ENCODE measurements at regions not wholly inside any gene's neighbourhood (a gene's known extent, or its start where the extent isn't known, plus 50 kb on each side); places are given as distances from the start of the nearest gene placed in this dataset.
"Not testable (repeated sequence)": the region's sequence is repeated elsewhere in the genome, so short reads cannot be mapped to it uniquely, and the experiment has no call there.

- Mint-ChIP-seq H3K36me3 (ENCODE audit: unreplicated experiment) (peaks cover 4% of the 10 kb centered on the region), H3K27ac (ENCODE audit: unreplicated experiment) (no peak overlapping the region), H3K4me1 (ENCODE audit: low read depth, unreplicated experiment) (peaks cover 4% of the 10 kb centered on the region), H3K9me3 (ENCODE audit: unreplicated experiment) (no peaks in the 10 kb centered on the region), H3K4me3 (ENCODE audit: unreplicated experiment) (no peak overlapping the region), H3K27me3 (ENCODE audit: unreplicated experiment) (peaks cover 15% of the 10 kb centered on the region)
- TF ChIP-seq, protein P1, sequence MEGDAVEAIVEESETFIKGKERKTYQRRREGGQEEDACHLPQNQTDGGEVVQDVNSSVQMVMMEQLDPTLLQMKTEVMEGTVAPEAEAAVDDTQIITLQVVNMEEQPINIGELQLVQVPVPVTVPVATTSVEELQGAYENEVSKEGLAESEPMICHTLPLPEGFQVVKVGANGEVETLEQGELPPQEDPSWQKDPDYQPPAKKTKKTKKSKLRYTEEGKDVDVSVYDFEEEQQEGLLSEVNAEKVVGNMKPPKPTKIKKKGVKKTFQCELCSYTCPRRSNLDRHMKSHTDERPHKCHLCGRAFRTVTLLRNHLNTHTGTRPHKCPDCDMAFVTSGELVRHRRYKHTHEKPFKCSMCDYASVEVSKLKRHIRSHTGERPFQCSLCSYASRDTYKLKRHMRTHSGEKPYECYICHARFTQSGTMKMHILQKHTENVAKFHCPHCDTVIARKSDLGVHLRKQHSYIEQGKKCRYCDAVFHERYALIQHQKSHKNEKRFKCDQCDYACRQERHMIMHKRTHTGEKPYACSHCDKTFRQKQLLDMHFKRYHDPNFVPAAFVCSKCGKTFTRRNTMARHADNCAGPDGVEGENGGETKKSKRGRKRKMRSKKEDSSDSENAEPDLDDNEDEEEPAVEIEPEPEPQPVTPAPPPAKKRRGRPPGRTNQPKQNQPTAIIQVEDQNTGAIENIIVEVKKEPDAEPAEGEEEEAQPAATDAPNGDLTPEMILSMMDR (IDR thresholded peaks at IDR 0.05; ENCODE audit: partially characterized antibody, unreplicated experiment) = no peak
- DNase-seq = no peak
These were observed 50.7 kb upstream of the VPREB1 start for GRCh38 chr22:22193923-22194322.

GRCh38 chr22:22193462-22193861 lies 51.1 kb upstream of the VPREB1 start:
- not testable (repeated sequence) for H3K36me3 Mint-ChIP-seq (ENCODE audit: unreplicated experiment); H3K4me3 Mint-ChIP-seq (ENCODE audit: unreplicated experiment); DNase-seq; H3K4me1 Mint-ChIP-seq (ENCODE audit: low read depth, unreplicated experiment); H3K27ac Mint-ChIP-seq (ENCODE audit: unreplicated experiment); H3K9me3 Mint-ChIP-seq (ENCODE audit: unreplicated experiment)
- peaks cover 15% of the 10 kb centered on the region for H3K27me3 Mint-ChIP-seq (ENCODE audit: unreplicated experiment)

- not testable (repeated sequence) for H3K9me3 Mint-ChIP-seq (ENCODE audit: unreplicated experiment); H3K36me3 Mint-ChIP-seq (ENCODE audit: unreplicated experiment); H3K27ac Mint-ChIP-seq (ENCODE audit: unreplicated experiment); H3K4me1 Mint-ChIP-seq (ENCODE audit: low read depth, unreplicated experiment); H3K4me3 Mint-ChIP-seq (ENCODE audit: unreplicated experiment); DNase-seq
- peaks cover 13% of the 10 kb centered on the region for H3K27me3 Mint-ChIP-seq (ENCODE audit: unreplicated experiment)
These were observed 51.6 kb upstream of the VPREB1 start for GRCh38 chr22:22193006-22193405.

DNA sequence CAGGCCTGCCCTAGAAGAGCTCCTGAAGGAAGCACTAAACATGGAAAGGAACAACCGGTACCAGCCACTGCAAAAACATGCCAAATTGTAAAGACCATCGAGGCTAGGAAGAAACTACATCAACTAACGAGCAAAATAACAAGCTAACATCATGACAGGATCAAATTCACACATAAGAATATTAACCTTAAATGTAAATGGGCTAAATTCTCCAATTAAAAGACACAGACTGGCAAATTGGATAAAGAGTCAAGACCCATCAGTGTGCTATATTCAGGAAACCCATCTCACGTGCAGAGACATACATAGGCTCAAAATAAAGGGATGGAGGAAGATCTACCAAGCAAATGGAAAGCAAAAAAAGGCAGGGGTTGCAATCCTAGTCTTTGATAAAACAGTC lies 54.8 kb upstream of the VPREB1 start:
- H3K4me3 Mint-ChIP-seq (ENCODE audit: unreplicated experiment) = not testable (repeated sequence)
- H3K27me3 Mint-ChIP-seq (ENCODE audit: unreplicated experiment) = peaks cover 11% of the 10 kb centered on the region

DNA sequence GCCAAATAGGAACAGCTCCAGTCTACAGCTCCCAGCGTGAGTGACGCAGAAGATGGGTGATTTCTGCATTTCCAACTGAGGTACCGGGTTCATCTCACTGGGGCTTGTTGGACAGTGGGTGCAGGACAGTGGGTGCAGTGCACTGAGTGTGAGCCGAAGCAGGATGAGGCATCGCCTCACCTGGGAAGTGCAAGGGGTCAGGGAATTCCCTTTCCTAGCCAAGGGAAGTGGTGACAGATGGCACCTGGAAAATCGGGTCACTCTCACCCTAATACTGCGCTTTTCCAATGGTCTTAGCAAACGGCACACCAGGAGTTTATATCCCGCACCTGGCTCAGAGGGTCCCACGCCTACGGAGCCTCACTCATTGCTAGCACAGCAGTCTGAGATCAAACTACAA lies 56.7 kb upstream of the VPREB1 start:
- not testable (repeated sequence) for DNase-seq; H3K27ac Mint-ChIP-seq (ENCODE audit: unreplicated experiment); H3K4me3 Mint-ChIP-seq (ENCODE audit: unreplicated experiment); H3K4me1 Mint-ChIP-seq (ENCODE audit: low read depth, unreplicated experiment); H3K36me3 Mint-ChIP-seq (ENCODE audit: unreplicated experiment); H3K9me3 Mint-ChIP-seq (ENCODE audit: unreplicated experiment)
- H3K27me3 Mint-ChIP-seq (ENCODE audit: unreplicated experiment) = peaks cover 17% of the 10 kb centered on the region

More for the DNA sequence above, 54.8 kb upstream of the VPREB1 start:
- DNase-seq; H3K27ac Mint-ChIP-seq (ENCODE audit: unreplicated experiment); H3K4me1 Mint-ChIP-seq (ENCODE audit: low read depth, unreplicated experiment); H3K36me3 Mint-ChIP-seq (ENCODE audit: unreplicated experiment); H3K9me3 Mint-ChIP-seq (ENCODE audit: unreplicated experiment): not testable (repeated sequence)

GRCh38 chr22:22187299-22187698 lies 57.3 kb upstream of the VPREB1 start:
- H3K4me1 Mint-ChIP-seq (ENCODE audit: low read depth, unreplicated experiment) = no peaks in the 10 kb centered on the region
- no peak overlapping the region for H3K4me3 Mint-ChIP-seq (ENCODE audit: unreplicated experiment)
- H3K36me3 Mint-ChIP-seq (ENCODE audit: unreplicated experiment) = no peaks in the 10 kb centered on the region
- peaks cover 23% of the 10 kb centered on the region for H3K27me3 Mint-ChIP-seq (ENCODE audit: unreplicated experiment)
- H3K27ac Mint-ChIP-seq (ENCODE audit: unreplicated experiment) = no peak overlapping the region
- no peaks in the 10 kb centered on the region for H3K9me3 Mint-ChIP-seq (ENCODE audit: unreplicated experiment)
- TF ChIP-seq, protein P1 (IDR thresholded peaks at IDR 0.05; ENCODE audit: partially characterized antibody, unreplicated experiment) = no peak
- no peak for DNase-seq

GRCh38 chr22:22185844-22186499 lies 58.6 kb upstream of the VPREB1 start:
- Mint-ChIP-seq H3K27me3 (ENCODE audit: unreplicated experiment) (peaks cover 27% of the 10 kb centered on the region), H3K36me3 (ENCODE audit: unreplicated experiment) (no peaks in the 10 kb centered on the region), H3K27ac (ENCODE audit: unreplicated experiment) (no peak overlapping the region), H3K4me1 (ENCODE audit: low read depth, unreplicated experiment) (no peaks in the 10 kb centered on the region), H3K9me3 (ENCODE audit: unreplicated experiment) (no peaks in the 10 kb centered on the region), H3K4me3 (ENCODE audit: unreplicated experiment) (no peak overlapping the region)
- TF ChIP-seq, protein P1 (IDR thresholded peaks at IDR 0.05; ENCODE audit: partially characterized antibody, unreplicated experiment) = no peak
- no peak for DNase-seq

All from glutamatergic neuron (in vitro differentiated cells).